Stimulated activated CD4-positive, alpha-beta T cell treated with anti-CD3 and anti-CD28 coated beads, Interleukin-1b, Interleukin-23, amount 100 ng/mL, for 48 hours (primary cell): ENCODE measurements at regions not wholly inside any gene's neighbourhood (a gene's known extent, or its start where the extent isn't known, plus 50 kb on each side); places are given as distances from the start of the nearest gene placed in this dataset.
"Not testable (repeated sequence)": the region's sequence is repeated elsewhere in the genome, so short reads cannot be mapped to it uniquely, and the experiment has no call there.

ENCODE experiments used
- DNase-seq: peaks from one replicate; pipeline ENCODE4 v3.0.0-alpha.2; 2020

- no peak for DNase-seq
These were observed 63.1 kb downstream of the MTNR1B start for GRCh38 chr11:93032580-93032979.

DNA sequence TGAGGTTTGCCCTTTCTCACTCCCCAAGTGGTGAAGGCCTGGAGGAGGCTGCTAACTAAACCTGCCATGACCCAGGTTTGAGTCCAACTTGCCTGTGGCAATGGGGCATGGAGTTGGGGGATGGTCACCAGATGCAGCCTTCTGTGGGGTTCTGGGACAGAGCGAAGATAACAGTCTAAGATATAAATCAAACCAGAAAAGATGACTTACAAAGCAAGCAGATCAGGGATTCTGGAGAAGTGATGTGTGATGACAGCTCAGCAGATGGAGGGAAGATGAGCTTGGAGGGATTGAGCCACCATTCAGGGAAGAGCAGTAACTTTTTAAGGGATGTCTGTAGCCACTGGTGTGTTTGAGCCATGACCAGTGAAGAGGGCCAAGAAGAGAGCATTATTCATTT is 63.6 kb downstream of the MTNR1B start:
- no peak for DNase-seq

DNA sequence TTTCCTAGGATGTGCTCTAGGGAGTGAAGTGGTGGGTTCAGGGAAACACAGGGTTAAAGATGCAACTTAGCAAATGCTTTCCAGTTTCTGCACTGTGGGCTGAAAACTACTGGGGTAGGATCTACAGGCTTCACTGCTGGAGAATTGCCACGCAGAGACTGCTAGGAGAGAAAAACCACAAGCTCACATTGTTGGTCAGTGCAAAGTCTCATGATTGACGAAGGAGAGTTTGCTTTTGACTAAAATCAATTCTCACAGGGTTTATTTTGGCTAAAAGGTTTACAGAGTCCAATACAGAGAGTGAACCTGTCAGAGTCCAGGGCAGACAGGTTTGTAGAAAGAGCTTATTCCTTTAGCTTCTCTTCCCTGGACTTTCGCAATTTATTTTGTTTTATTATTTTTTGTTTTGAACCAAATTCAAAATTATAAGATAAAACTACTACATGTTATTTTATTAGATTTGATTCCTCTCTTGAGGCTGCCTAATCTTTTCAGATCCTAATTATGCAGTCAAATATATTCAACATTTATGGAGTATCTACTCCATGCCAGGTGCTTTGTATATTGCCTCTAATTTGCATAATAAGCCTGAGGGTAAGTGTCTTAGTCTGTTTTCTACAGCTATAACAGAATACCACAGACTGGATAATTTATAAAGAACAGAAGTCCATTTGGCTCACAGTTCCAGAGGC is 64.7 kb downstream of the MTNR1B start:
- no peak for DNase-seq

- DNase-seq = no peak
These were observed 65.2 kb downstream of the MTNR1B start for GRCh38 chr11:93034723-93035039.

DNA sequence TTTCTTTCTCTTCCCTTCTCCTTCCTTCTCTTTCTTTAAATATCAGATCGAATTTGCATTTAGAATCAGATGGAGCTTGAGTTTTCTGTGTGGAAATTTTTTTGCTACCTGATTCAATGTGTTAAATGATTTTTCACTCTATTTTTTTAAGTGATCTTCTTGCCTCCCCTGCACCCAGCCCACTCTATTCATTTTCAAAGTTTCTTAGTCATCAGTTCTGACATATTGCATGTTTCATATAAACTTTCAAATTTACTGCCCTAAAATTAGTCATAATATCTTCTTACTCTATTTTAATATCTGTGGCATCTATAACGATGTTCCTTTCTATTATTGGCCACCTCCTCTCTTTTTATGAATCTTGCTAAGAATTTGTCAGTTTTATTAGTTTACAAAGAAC is 69.1 kb downstream of the MTNR1B start:
- DNase-seq = no peak

GRCh38 chr11:93039531-93040240 is 70.2 kb downstream of the MTNR1B start:
- no peak for DNase-seq

DNA sequence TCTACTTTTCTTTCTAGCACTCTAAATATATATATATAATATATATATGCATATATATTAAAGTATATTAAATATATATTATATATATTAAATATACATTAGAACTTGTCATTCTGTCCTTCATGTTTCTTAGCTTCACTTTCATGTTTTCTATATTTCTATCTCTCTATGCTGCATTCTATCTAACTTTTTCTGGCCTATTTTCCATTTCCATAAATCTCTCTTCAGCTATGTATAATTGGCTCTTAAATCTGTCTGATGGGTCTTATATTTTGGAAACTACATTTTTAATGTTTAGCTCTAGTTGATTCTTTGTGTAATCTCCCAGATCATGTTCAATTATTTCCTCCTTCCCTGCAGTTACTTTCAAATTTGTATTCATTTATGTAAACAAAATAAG is 72.2 kb downstream of the MTNR1B start:
- DNase-seq = no peak

GRCh38 chr11:93043186-93043585 is 73.7 kb downstream of the MTNR1B start:
- DNase-seq = not testable (repeated sequence)

- DNase-seq = no peak
These were observed 80.3 kb downstream of the MTNR1B start for GRCh38 chr11:93049740-93050139.

GRCh38 chr11:93051186-93051585 is 81.7 kb downstream of the MTNR1B start:
- DNase-seq = no peak

- DNase-seq = no peak
These were observed 84.4 kb downstream of the MTNR1B start for GRCh38 chr11:93053864-93054263.

DNA sequence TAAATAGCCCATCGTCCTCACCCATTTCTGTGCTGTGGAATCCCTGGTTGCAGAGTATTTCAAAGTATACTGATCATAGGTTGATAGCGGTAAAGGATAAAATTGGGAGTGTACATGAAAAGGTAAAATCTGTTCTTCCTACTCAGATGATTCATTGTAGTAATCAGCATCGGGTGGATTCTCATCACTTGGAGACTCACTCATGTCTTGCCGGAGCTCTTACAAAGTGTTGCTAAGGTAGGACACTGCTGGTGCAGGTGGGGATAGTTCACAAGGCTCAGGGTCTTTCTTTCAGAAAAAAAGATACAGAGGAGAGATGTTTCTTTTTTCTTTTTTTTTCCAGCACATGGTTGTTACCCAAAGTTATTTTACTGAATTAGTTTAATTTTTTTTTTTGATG is 84.8 kb downstream of the MTNR1B start:
- DNase-seq = no peak

DNA sequence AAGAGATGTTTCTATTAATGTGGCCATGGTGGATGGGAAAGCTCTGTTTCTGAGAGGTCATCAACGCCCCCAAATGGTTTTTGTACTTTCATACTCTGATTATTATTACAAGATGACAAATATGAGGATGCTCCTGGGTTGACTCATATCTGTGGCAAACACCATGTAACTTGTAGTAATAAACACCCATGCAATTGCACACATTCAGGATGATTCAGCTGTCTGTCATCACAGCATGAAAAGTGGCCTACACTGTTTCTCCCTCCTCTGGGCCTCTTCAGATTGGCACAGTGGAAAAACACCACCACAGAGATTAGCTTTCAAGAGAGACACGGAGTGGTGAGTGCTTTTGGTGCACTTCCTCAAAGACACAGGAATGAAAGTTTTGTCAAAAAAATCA is 85.4 kb downstream of the MTNR1B start:
- peak; percentile 46 for DNase-seq

GRCh38 chr11:93059117-93059957 is 89.9 kb downstream of the MTNR1B start:
- no peak for DNase-seq

- DNase-seq = no peak
These were observed 93.6 kb downstream of the MTNR1B start for GRCh38 chr11:93063086-93063485.

DNA sequence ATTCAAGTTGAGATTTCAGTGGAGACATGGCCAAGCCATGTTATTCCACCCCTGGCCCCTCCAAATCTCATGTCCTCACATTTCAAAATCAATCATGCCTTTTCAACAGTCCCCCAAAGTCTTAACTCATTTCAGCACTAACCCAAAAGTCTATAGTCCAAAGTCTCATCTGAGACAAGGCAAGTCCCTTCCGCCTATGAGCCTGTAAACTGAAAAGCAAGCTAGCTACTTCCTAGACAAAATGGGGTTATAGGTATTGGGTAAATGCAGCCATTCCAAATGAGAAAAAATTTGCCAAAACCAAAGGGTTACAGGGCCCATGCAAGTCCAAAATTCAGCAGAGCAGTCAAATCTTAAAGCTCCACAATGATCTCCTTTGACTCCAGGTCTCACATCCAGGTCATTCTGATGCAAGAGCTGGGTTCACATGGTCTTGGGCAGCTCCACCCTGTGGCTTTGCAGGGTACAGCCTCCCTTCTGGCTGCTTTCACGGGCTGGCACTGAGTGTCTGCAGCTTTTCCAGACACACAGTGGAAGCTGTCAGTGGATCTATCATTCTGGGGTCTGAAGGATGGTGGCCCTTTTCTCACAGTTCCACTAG is 95.7 kb downstream of the MTNR1B start:
- DNase-seq = peak; percentile 22

- no peak for DNase-seq
These were observed 98.5 kb downstream of the MTNR1B start for GRCh38 chr11:93067881-93068390.

- no peak for DNase-seq
These were observed 102.9 kb downstream of the MTNR1B start for GRCh38 chr11:93072229-93072914.

- no peak for DNase-seq
These were observed 103.6 kb downstream of the MTNR1B start for GRCh38 chr11:93073026-93073425.

DNA sequence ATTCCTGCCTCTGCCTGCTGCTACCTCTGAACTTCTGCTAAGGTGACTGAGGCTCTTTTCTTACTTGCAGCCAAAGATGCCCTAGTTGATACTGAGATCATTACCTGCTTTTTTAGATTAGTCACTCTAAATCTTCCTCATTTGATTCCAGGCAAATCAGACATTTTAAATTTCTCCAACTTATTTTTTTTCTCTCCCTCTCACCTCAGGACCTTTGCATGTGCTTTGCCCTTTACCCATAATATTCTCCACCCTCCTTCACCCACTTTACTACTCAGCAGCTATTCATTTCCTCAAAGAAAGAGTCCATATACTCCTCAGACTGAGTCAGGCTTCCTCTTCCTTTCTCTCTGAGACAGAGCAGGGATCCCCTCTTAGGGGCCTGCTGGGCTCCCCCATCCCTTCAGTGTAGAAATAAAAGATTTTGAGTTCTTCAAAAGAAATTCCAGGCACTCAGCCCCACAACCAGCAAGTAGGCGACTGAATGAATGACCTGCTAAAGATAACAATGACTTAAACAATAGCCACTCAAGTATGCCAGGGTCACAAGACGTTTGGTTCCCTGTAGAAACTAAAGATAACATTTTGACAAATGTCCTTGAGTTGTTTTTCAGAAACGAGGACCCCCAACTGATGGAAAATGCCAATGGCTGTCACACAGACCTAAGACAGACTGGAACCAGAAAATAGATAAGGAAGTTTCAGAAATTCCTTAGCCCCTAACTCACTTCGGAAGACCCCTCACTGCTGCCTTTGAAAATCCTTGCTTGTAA is 104.2 kb downstream of the MTNR1B start:
- DNase-seq = no peak

- no peak for DNase-seq
These were observed 104.9 kb downstream of the MTNR1B start for GRCh38 chr11:93074352-93074751.

GRCh38 chr11:93075782-93076181 is 106.3 kb downstream of the MTNR1B start:
- DNase-seq = no peak
